ENCODE measurements at regions not wholly inside any gene's neighbourhood (a gene's known extent, or its start where the extent isn't known, plus 50 kb on each side); places are given as distances from the start of the nearest gene placed in this dataset.

- intact Hi-C loops (cut with DNase I) = no loop called here
- DNase-seq (no peak), ATAC-seq (no peak)
- TF ChIP-seq, protein P1, sequence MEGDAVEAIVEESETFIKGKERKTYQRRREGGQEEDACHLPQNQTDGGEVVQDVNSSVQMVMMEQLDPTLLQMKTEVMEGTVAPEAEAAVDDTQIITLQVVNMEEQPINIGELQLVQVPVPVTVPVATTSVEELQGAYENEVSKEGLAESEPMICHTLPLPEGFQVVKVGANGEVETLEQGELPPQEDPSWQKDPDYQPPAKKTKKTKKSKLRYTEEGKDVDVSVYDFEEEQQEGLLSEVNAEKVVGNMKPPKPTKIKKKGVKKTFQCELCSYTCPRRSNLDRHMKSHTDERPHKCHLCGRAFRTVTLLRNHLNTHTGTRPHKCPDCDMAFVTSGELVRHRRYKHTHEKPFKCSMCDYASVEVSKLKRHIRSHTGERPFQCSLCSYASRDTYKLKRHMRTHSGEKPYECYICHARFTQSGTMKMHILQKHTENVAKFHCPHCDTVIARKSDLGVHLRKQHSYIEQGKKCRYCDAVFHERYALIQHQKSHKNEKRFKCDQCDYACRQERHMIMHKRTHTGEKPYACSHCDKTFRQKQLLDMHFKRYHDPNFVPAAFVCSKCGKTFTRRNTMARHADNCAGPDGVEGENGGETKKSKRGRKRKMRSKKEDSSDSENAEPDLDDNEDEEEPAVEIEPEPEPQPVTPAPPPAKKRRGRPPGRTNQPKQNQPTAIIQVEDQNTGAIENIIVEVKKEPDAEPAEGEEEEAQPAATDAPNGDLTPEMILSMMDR (IDR thresholded peaks at IDR 0.05) = no peak
- TF ChIP-seq POLR2A (IDR thresholded peaks at IDR 0.05) = no peak
- H3K36me3 ChIP-seq = no peaks in the 10 kb centered on the region
- H3K9me3 ChIP-seq = no peaks in the 10 kb centered on the region
- H3K27ac ChIP-seq = no peak overlapping the region
- H3K4me3 ChIP-seq = no peak overlapping the region
- no peaks in the 10 kb centered on the region for H3K4me1 ChIP-seq
- WGBS (ENCODE audit: insufficient coverage, low coverage, low lambda C conversion rate, missing lambda C conversion rate) = 24% methylated on average over 4 of the region's 4 CpGs
- H3K27me3 ChIP-seq = no peaks in the 10 kb centered on the region
Measured at GRCh38 chr3:146896711-146897110, 291.6 kb upstream of the PLSCR5 start.

- DNase-seq (no peak), ATAC-seq (no peak)
- 46% methylated on average over 4 of the region's 4 CpGs for WGBS (ENCODE audit: insufficient coverage, low coverage, low lambda C conversion rate, missing lambda C conversion rate)
- Histone ChIP-seq H3K4me3 (no peak overlapping the region), H3K9me3 (no peaks in the 10 kb centered on the region), H3K36me3 (no peaks in the 10 kb centered on the region), H3K27ac (no peak overlapping the region), H3K4me1 (no peaks in the 10 kb centered on the region), H3K27me3 (no peaks in the 10 kb centered on the region)
- intact Hi-C loops (cut with DNase I) = no loop called here
- TF ChIP-seq, protein P1 (IDR thresholded peaks at IDR 0.05) = no peak
- TF ChIP-seq POLR2A (IDR thresholded peaks at IDR 0.05) = no peak
Measured at GRCh38 chr3:146895026-146895749, 290.0 kb upstream of the PLSCR5 start.

DNA sequence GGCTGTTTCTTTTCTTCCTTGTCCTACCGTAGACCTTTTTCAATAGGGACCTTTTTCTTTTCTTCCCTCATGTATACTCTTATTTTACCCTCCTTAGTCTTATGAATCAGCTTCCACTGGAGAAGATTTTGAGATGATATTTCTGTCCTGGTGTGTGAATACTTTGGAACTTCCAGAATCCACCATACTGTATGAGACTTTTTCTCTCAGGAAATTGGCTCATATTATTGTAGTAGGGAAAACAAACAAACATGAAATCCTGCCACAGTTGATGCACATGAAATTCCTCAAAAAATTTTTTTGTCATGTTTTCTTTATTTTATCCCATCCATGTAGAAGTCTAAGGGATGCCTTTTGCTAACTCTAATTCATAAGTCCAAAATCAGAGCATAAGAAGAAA, 289.3 kb upstream of the PLSCR5 start:
- no peak overlapping the region for H3K4me3 ChIP-seq
- H3K27ac ChIP-seq = no peak overlapping the region
- H3K27me3 ChIP-seq = no peaks in the 10 kb centered on the region
- TF ChIP-seq POLR2A (IDR thresholded peaks at IDR 0.05) = no peak
- TF ChIP-seq, protein P1 (IDR thresholded peaks at IDR 0.05) = no peak
- no peak for DNase-seq
- ATAC-seq = no peak
- no peaks in the 10 kb centered on the region for H3K4me1 ChIP-seq
- 57% methylated on average over 1 of the region's 1 CpG for WGBS (ENCODE audit: insufficient coverage, low coverage, low lambda C conversion rate, missing lambda C conversion rate)
- no peaks in the 10 kb centered on the region for H3K36me3 ChIP-seq
- intact Hi-C loops (cut with DNase I) = no loop called here
- no peaks in the 10 kb centered on the region for H3K9me3 ChIP-seq

DNA sequence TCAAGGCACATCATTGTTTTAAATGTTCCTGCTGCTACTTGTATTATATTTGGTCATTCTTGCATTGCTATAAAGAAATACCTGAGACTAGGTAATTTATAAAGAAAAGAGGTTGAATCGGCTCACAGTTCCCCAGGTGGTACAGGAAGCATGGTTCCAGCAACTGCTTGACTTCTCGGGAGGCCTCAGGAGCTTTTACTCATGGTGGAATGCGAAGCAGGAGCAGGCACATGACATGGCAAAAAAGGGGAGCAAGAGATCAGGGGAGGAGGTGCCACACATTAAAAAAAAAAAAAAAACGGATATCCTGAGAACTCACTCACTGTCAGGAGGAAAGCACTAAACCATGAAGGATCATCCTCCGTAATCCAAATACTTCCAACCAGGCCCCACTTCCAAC, 286.9 kb upstream of the PLSCR5 start:
- Histone ChIP-seq H3K9me3 (no peaks in the 10 kb centered on the region), H3K4me3 (no peak overlapping the region), H3K36me3 (no peaks in the 10 kb centered on the region), H3K4me1 (no peaks in the 10 kb centered on the region), H3K27ac (no peak overlapping the region), H3K27me3 (no peaks in the 10 kb centered on the region)
- no peak for DNase-seq
- intact Hi-C loops (cut with DNase I) = no loop called here
- no peak for ATAC-seq
- no peak for TF ChIP-seq POLR2A (IDR thresholded peaks at IDR 0.05)
- TF ChIP-seq, protein P1 (IDR thresholded peaks at IDR 0.05) = no peak
- WGBS (ENCODE audit: insufficient coverage, low coverage, low lambda C conversion rate, missing lambda C conversion rate) = 40% methylated on average over 5 of the region's 5 CpGs

Measured in right lobe of liver (tissue), 6 donors.